ENCODE measurements at regions not wholly inside any gene's neighbourhood (a gene's known extent, or its start where the extent isn't known, plus 50 kb on each side); places are given as distances from the start of the nearest gene placed in this dataset.

- TF ChIP-seq USF1 (IDR thresholded peaks at IDR 0.05), result no peak
- TF ChIP-seq RAD21 (IDR thresholded peaks at IDR 0.05; ENCODE audit: low read depth), result no peak
- TF ChIP-seq NFIC (IDR thresholded peaks at IDR 0.05), result no peak
- TF ChIP-seq MAX (IDR thresholded peaks at IDR 0.05), result no peak
- TF ChIP-seq YY1 (IDR thresholded peaks at IDR 0.05; ENCODE audit: low read depth), result no peak
- TF ChIP-seq EGR1 (IDR thresholded peaks at IDR 0.05), result no peak
- no peak for TF ChIP-seq CEBPB (IDR thresholded peaks at IDR 0.05)
- TF ChIP-seq ZBTB7A (IDR thresholded peaks at IDR 0.05; ENCODE audit: low read depth), result no peak
- no peak for TF ChIP-seq EP300 (IDR thresholded peaks at IDR 0.05; ENCODE audit: borderline replicate concordance)
- TF ChIP-seq TCF12 (IDR thresholded peaks at IDR 0.05; ENCODE audit: low read depth), result no peak
- TF ChIP-seq FOXM1 (IDR thresholded peaks at IDR 0.05; ENCODE audit: borderline replicate concordance, low read depth), result no peak
- TF ChIP-seq TEAD4 (IDR thresholded peaks at IDR 0.05), result no peak
- no peak for TF ChIP-seq REST (IDR thresholded peaks at IDR 0.05; ENCODE audit: low read depth)
- TF ChIP-seq CREB1 (IDR thresholded peaks at IDR 0.05; ENCODE audit: low read depth), result no peak
- TF ChIP-seq TAF1 (IDR thresholded peaks at IDR 0.05; ENCODE audit: low read depth), result no peak
Observed at GRCh38 chr6:18603361-18603760, 216.2 kb downstream of the RNF144B start.

- no peak for TF ChIP-seq MAX (IDR thresholded peaks at IDR 0.05)
- no peak for TF ChIP-seq USF1 (IDR thresholded peaks at IDR 0.05)
- no peak for TF ChIP-seq TAF1 (IDR thresholded peaks at IDR 0.05; ENCODE audit: low read depth)
- TF ChIP-seq EGR1 (IDR thresholded peaks at IDR 0.05), result no peak
- TF ChIP-seq ZBTB7A (IDR thresholded peaks at IDR 0.05; ENCODE audit: low read depth), result no peak
- no peak for TF ChIP-seq RAD21 (IDR thresholded peaks at IDR 0.05; ENCODE audit: low read depth)
- no peak for TF ChIP-seq FOXM1 (IDR thresholded peaks at IDR 0.05; ENCODE audit: borderline replicate concordance, low read depth)
- no peak for TF ChIP-seq CEBPB (IDR thresholded peaks at IDR 0.05)
- TF ChIP-seq TEAD4 (IDR thresholded peaks at IDR 0.05), result no peak
- TF ChIP-seq CREB1 (IDR thresholded peaks at IDR 0.05; ENCODE audit: low read depth), result no peak
- TF ChIP-seq TCF12 (IDR thresholded peaks at IDR 0.05; ENCODE audit: low read depth), result no peak
- no peak for TF ChIP-seq YY1 (IDR thresholded peaks at IDR 0.05; ENCODE audit: low read depth)
- no peak for TF ChIP-seq EP300 (IDR thresholded peaks at IDR 0.05; ENCODE audit: borderline replicate concordance)
- TF ChIP-seq NFIC (IDR thresholded peaks at IDR 0.05), result no peak
- no peak for TF ChIP-seq REST (IDR thresholded peaks at IDR 0.05; ENCODE audit: low read depth)
Observed at GRCh38 chr6:18605841-18606240, 218.7 kb downstream of the RNF144B start.

GRCh38 chr6:18609715-18610114, 222.6 kb downstream of the RNF144B start:
- no peak for TF ChIP-seq CEBPB (IDR thresholded peaks at IDR 0.05)
- no peak for TF ChIP-seq EGR1 (IDR thresholded peaks at IDR 0.05)
- no peak for TF ChIP-seq REST (IDR thresholded peaks at IDR 0.05; ENCODE audit: low read depth)
- no peak for TF ChIP-seq TAF1 (IDR thresholded peaks at IDR 0.05; ENCODE audit: low read depth)
- no peak for TF ChIP-seq RAD21 (IDR thresholded peaks at IDR 0.05; ENCODE audit: low read depth)
- no peak for TF ChIP-seq FOXM1 (IDR thresholded peaks at IDR 0.05; ENCODE audit: borderline replicate concordance, low read depth)
- TF ChIP-seq TEAD4 (IDR thresholded peaks at IDR 0.05), result no peak
- TF ChIP-seq EP300 (IDR thresholded peaks at IDR 0.05; ENCODE audit: borderline replicate concordance), result no peak
- TF ChIP-seq ZBTB7A (IDR thresholded peaks at IDR 0.05; ENCODE audit: low read depth), result no peak
- no peak for TF ChIP-seq YY1 (IDR thresholded peaks at IDR 0.05; ENCODE audit: low read depth)
- TF ChIP-seq CREB1 (IDR thresholded peaks at IDR 0.05; ENCODE audit: low read depth), result no peak
- no peak for TF ChIP-seq USF1 (IDR thresholded peaks at IDR 0.05)
